Activated B cell treated with CpG ODN at 0.5 μM for 24 hours (primary cell): ENCODE measurements at regions not wholly inside any gene's neighbourhood (a gene's known extent, or its start where the extent isn't known, plus 50 kb on each side); places are given as distances from the start of the nearest gene placed in this dataset.

ENCODE experiments used
- ATAC-seq: fragments of 200-7000 bp; cut with Tn5 transposase; one replicate; pipeline ENCODE4 v1.10.0; 2021; ENCODE audit warnings: low read depth, mild to moderate bottlenecking, moderate library complexity
- CTCF ChIA-PET: fragments of 350-600 bp; sonication (Branson Sonifier 250); formaldehyde crosslinking; loops from one replicate; lab custom pipeline; 2021; ENCODE audit warnings: antibody characterized with exemption; lab: Charles Lee
- POLR2A ChIA-PET: fragments of 350-600 bp; sonication (Branson Sonifier 250); formaldehyde crosslinking; loops from one replicate; lab custom pipeline; 2021; ENCODE audit warnings: antibody characterized with exemption; lab: Charles Lee
- DNase-seq: peaks from one replicate; pipeline ENCODE4 v3.0.0; 2022
- H3K27ac Mint-ChIP-seq: one replicate; pipeline ENCODE4 v1.8.0; 2020; ENCODE audit warnings: mixed read lengths
- H3K27me3 Mint-ChIP-seq: one replicate; pipeline ENCODE4 v1.8.0; 2021; ENCODE audit warnings: mixed read lengths
- H3K36me3 Mint-ChIP-seq: one replicate; pipeline ENCODE4 v1.8.0; 2021; ENCODE audit warnings: low read depth, mixed read lengths
- H3K4me1 Mint-ChIP-seq: one replicate; pipeline ENCODE4 v1.8.0; 2021; ENCODE audit warnings: mixed read lengths
- H3K4me3 Mint-ChIP-seq: one replicate; pipeline ENCODE4 v1.8.0; 2020; ENCODE audit warnings: mild to moderate bottlenecking, mixed read lengths
- H3K9me3 Mint-ChIP-seq: one replicate; pipeline ENCODE4 v1.8.0; 2020; ENCODE audit warnings: mixed read lengths
- CTCF ChIP-seq: fragments of 200-600 bp; IDR thresholded peaks from one replicate; pipeline ENCODE4 v1.8.0; 2022; ENCODE audit warnings: antibody characterized with exemption, mild to moderate bottlenecking
- intact Hi-C: fragments of 100-400 bp; cut with micrococcal nuclease; formaldehyde crosslinking; loops from one replicate; pipeline ENCODE4 v1.15.1; 2024

- no peak for ATAC-seq
These were observed 204.1 kb upstream of the SMC2 start for GRCh38 chr9:103889989-103890388.

DNA sequence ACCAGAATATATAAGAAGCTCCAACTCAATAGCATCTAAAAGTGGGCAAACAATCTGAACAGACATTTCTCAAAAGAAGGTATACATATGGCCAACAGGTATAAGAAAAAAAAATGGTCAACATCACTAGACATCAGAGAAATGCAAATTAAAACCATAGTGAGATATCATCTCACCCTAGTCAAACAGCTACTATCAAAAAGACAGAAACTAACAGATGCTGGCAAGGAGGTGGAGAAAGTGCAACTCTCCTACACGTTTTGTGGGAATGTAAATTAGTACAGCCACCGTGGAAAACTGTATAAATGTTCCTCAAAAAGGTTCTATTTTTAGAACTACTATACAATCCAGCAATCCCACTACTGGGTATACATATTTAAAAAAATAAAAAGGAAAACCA, 199.9 kb upstream of the SMC2 start:
- intact Hi-C loops, result no loop called here
- Mint-ChIP-seq H3K27me3 (no peaks in the 10 kb centered on the region), H3K9me3 (no peaks in the 10 kb centered on the region), H3K4me3 (no peak overlapping the region), H3K4me1 (no peaks in the 10 kb centered on the region), H3K27ac (no peak overlapping the region), H3K36me3 (no peaks in the 10 kb centered on the region)
- no peak for ATAC-seq
- no peak for TF ChIP-seq CTCF
- CTCF ChIA-PET, result no interaction called here
- DNase-seq, result no peak
- POLR2A ChIA-PET, result no interaction called here

More at GRCh38 chr9:103889989-103890388, 204.1 kb upstream of the SMC2 start:
- Mint-ChIP-seq H3K4me3 (no peak overlapping the region), H3K27ac (no peak overlapping the region), H3K36me3 (no peaks in the 10 kb centered on the region), H3K4me1 (no peaks in the 10 kb centered on the region), H3K27me3 (no peaks in the 10 kb centered on the region), H3K9me3 (no peaks in the 10 kb centered on the region)
- TF ChIP-seq CTCF, result no peak
- POLR2A ChIA-PET, result no interaction called here
- intact Hi-C loops, result no loop called here
- CTCF ChIA-PET, result no interaction called here
- DNase-seq, result no peak

DNA sequence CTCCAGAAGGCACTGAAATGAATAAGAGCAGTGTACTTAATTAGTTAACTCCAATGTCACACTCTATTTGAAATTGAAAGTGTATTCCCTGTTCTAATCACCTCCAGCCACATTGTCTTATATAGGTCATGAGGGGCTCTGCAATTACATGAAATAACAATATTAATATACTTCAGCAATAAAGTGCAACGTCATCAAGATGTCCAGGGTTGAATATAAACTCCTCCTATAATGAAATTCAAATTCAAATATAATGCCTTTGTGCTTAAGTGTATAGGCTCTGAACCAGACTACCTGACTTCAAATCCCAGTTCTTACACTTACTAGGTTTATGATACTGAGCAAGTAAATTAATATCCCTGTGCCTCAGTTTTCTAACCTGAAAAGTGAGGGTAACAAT, 195.6 kb upstream of the SMC2 start:
- ChIA-PET POLR2A (no interaction called here), CTCF (no interaction called here)
- Mint-ChIP-seq H3K9me3 (no peaks in the 10 kb centered on the region), H3K27me3 (no peaks in the 10 kb centered on the region), H3K27ac (no peak overlapping the region), H3K36me3 (no peaks in the 10 kb centered on the region), H3K4me1 (no peaks in the 10 kb centered on the region), H3K4me3 (no peak overlapping the region)
- intact Hi-C loops, result no loop called here
- no peak for DNase-seq
- TF ChIP-seq CTCF, result no peak
- ATAC-seq, result no peak

DNA sequence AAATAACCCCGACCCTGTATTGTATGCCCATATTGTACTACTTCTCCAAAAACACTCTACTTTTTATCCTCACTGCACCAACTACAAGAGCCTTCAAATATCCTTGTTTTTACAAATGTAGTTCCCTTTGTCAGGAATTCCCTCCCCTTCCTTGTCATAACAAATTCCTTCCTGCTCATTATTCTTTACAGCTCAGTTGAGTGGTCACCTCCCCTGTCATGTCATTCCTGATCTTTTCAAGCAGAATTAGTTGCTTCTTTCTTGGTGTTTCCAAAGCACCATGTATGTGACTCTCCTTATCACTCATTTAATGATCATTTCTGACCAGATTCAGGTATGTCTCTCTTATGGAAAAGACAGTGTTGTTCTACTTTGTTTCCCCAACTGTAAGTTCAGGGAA, 194.2 kb upstream of the SMC2 start:
- Mint-ChIP-seq H3K4me1 (no peaks in the 10 kb centered on the region), H3K36me3 (no peaks in the 10 kb centered on the region), H3K9me3 (no peaks in the 10 kb centered on the region), H3K4me3 (no peak overlapping the region), H3K27me3 (no peaks in the 10 kb centered on the region), H3K27ac (no peak overlapping the region)
- no peak for ATAC-seq
- CTCF ChIA-PET, result no interaction called here
- intact Hi-C loops, result no loop called here
- no peak for TF ChIP-seq CTCF
- no peak for DNase-seq
- POLR2A ChIA-PET, result no interaction called here

GRCh38 chr9:103900466-103900865, 193.6 kb upstream of the SMC2 start:
- intact Hi-C loops, result no loop called here
- Mint-ChIP-seq H3K27me3 (no peaks in the 10 kb centered on the region), H3K4me1 (no peaks in the 10 kb centered on the region), H3K4me3 (no peak overlapping the region), H3K36me3 (no peaks in the 10 kb centered on the region), H3K9me3 (no peaks in the 10 kb centered on the region), H3K27ac (no peak overlapping the region)
- ATAC-seq (no peak), DNase-seq (no peak)
- ChIA-PET CTCF (no interaction called here), POLR2A (no interaction called here)
- TF ChIP-seq CTCF, result no peak
